NCI-H1436 treated with DMSO at 0.1 percent for 48 hours (cell line): ENCODE measurements at regions not wholly inside any gene's neighbourhood (a gene's known extent, or its start where the extent isn't known, plus 50 kb on each side); places are given as distances from the start of the nearest gene placed in this dataset.
"Not testable (repeated sequence)": the region's sequence is repeated elsewhere in the genome, so short reads cannot be mapped to it uniquely, and the experiment has no call there.

ENCODE experiments used
- DNase-seq: peaks from one replicate; lab custom pipeline; 2025; lab: John Stamatoyannopoulos, UW

GRCh38 chr13:55977436-55977835 lies 1163.3 kb upstream of the PRR20A start:
- DNase-seq, result no peak

DNA sequence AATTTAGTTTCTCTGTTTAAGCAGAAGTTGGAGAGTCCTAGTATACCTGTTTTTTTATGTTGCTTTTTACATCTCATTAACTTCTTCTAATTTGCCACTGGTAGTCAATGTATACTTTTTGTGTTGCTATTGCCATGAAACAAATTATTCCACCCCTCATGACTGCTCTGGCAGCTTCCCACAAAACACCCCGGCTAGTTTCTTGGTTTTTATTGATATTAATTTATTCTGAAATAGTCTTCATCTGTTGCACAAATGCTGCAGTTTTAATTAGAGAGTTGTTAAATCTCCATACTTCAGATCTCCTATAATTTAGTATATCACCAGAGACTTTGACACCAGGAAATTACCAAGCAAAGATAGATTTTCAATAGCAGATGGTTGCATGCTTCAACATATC lies 1159.3 kb upstream of the PRR20A start:
- DNase-seq, result no peak

GRCh38 chr13:55984026-55984425 lies 1156.7 kb upstream of the PRR20A start:
- not testable (repeated sequence) for DNase-seq

DNA sequence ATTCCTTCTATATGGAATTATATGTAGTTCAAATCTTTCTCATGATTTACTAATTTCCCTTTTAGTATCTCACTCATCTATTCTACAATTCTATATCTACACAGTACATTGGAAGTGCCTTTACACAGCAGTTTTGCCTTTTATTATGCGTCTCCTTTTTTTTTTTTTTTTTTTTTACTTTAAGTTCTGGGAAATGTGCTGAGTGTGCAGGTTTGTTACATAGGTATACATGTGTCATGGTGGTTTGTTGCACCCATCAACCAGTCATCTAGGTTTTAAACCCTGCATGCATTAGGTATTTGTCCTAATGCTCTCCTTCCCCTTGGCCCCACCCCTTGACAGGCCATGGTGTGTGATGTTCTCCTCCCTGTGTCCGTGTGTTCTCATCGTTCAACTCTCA lies 1150.1 kb upstream of the PRR20A start:
- DNase-seq, result no peak

GRCh38 chr13:55991666-55992065 lies 1149.1 kb upstream of the PRR20A start:
- DNase-seq, result no peak

- no peak for DNase-seq
Observed at GRCh38 chr13:55992145-55992544, 1148.6 kb upstream of the PRR20A start.

DNA sequence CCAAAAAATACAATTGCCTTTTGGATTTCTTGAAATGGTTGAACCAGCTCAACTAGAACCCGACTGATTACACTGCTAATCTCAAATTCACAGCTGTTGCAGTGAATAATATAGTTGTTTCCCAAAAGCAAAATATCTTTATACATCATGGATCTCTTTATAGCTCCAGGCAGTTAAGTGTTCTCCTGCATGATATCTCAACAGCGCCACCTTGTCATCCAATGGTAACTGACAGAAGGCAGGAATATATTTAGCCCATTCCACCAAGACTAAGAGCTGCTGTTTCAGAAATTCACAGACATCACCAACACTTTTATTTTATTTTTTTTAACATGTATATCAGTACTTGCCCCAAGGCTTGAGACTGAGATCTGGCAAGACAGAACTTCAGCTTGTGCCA lies 1141.0 kb upstream of the PRR20A start:
- DNase-seq, result no peak

- no peak for DNase-seq
Observed at GRCh38 chr13:56009418-56009817, 1131.3 kb upstream of the PRR20A start.

DNA sequence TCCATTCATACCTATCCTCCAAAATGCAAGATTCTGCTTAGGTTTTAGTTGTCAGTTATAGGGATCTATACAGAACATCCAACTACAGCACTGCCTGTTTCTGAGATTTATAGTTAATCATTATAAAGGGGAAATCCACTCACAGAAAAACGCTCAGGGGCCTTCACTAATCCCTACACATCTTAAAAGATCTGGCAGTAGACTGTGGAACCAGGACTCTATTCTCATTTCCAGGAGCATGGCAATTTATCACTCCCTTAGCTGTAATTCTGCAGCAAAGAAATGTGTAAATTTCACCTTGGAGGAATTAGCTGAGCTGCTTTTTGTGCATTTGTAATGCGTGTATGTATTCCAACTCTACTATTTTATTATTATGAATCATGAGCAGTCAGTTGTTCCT lies 1128.1 kb upstream of the PRR20A start:
- no peak for DNase-seq

DNA sequence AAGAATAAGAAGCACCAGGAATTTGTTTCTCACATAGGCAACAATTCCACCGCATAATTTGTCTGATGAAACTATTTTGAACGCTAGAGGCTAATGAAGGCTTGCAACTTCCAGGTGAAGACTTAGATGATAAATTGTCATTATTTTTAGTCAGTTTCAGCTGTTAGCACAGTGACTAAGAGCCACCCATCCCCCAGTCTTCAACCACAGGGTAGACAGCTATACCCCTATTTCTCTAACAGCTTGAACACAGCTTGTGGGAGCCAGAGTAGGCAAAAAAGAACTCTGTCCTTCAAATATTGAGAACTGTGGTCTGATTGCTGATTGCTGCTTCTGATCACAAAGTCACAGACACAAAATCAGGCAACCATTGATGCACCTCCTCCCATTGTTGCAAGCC lies 1124.8 kb upstream of the PRR20A start:
- DNase-seq, result no peak

- DNase-seq, result no peak
Observed at GRCh38 chr13:56019606-56020005, 1121.1 kb upstream of the PRR20A start.

DNA sequence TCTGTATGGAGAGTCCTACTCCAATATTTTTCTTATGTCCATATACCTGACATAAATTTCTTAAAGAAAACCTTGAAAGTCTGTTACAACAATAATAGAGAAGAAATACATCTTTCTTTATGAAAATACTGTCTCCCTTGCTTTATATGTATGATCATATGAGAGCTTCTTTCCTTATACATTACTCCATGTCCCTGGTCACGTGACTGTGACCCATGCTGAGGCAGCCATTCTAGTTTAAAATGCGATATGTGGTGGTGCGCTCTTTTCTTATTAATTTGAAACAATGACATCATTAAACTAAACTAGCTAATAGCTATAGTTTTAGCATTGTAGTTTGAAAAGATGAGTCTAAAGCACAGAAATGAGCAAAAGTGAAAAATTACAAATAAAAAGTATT lies 1120.3 kb upstream of the PRR20A start:
- no peak for DNase-seq

DNA sequence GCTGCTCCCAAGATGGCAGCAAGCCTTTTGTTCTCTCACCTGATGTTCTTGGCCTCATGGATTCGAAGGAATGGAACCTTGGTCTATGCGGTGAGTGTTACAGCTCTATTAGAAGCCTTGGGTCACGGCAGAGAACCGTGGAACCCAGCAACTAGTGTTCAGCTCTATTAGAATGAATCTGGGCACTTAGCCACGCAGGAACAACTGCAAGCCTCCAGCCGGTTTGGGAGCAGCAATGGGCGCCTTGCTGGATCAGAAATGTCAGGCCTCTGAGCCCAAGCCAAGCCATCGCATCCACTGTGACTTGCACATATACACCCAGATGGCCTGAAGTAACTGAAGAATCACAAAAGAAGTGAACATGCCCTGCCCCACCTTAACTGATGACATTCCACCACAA lies 1100.7 kb upstream of the PRR20A start:
- no peak for DNase-seq

GRCh38 chr13:56066321-56066720 lies 1074.4 kb upstream of the PRR20A start:
- no peak for DNase-seq

GRCh38 chr13:56102641-56103040 lies 1038.1 kb upstream of the PRR20A start:
- no peak for DNase-seq

DNA sequence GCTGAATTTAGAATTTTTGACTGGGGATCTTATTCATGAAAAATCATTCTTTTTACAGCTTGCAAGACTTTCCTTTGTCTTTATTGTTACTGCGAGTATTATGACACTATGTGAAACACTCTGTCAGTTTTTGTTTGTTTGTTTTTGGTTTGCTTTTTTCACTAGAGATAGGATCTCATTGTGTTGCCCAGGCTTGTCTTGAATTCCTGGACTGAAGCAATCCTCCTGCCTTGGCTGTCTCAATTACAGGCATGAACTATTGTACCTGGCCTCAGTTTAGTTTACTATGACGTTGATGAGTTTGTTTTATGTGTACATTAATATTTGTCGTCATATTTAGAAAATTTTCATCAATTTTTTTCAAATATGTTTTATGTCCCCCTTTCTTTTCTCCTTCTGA lies 1030.0 kb upstream of the PRR20A start:
- no peak for DNase-seq

- no peak for DNase-seq
Observed at GRCh38 chr13:56134524-56134923, 1006.2 kb upstream of the PRR20A start.

- no peak for DNase-seq
Observed at GRCh38 chr13:56166864-56167263, 973.9 kb upstream of the PRR20A start.

GRCh38 chr13:56168581-56168980 lies 972.1 kb upstream of the PRR20A start:
- no peak for DNase-seq

GRCh38 chr13:56173346-56173745 lies 967.4 kb upstream of the PRR20A start:
- DNase-seq, result no peak

DNA sequence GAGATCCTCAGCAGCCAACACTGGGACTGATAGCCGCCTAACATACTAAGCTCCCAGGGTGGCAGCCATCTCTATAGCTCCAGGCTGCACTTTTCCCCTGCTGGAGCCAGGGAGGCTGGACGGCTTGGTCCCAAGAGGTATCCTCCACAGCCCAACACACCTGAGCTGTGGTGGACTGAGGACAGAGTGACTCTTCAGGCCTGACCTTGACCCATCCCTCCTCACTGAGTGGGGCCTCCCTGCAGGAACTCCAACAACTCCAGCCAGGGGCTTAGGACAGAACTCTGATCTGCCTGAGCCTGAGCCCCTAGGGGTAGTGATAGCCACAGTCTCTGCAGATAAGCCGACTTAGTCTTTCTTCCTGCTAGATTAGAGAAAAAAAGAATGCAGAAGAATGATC lies 958.1 kb upstream of the PRR20A start:
- no peak for DNase-seq

DNA sequence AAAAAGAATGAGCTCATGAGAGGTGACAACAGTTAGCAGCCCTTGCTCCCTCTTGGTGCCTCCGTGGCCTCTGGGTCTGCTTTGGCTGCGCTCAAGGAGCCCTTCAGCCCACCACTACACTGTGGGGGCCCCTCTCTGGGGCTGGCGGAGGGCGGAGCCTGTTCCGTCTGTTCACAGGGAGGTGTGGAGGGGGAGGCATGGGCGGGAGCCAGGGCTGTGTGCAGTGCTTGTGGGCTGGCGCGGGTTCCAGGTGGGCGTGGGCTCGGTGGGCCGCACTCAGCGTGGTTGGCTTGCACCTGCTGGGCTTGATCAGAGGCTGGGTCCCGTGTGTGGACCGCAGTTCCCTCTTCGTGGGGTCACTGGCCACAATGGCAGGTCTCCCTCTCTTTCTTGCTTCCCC lies 953.4 kb upstream of the PRR20A start:
- DNase-seq, result no peak

GRCh38 chr13:56188582-56188981 lies 952.1 kb upstream of the PRR20A start:
- not testable (repeated sequence) for DNase-seq

GRCh38 chr13:56189439-56189838 lies 951.3 kb upstream of the PRR20A start:
- no peak for DNase-seq

GRCh38 chr13:56189978-56190377 lies 950.7 kb upstream of the PRR20A start:
- DNase-seq, result no peak
